ENCODE measurements at regions not wholly inside any gene's neighbourhood (a gene's known extent, or its start where the extent isn't known, plus 50 kb on each side); places are given as distances from the start of the nearest gene placed in this dataset.
"Not testable (repeated sequence)": the region's sequence is repeated elsewhere in the genome, so short reads cannot be mapped to it uniquely, and the experiment has no call there.

GRCh38 chr9:63333083-63333482 is 1951.9 kb downstream of the FOXD4L5 start:
- H3K4me1 ChIP-seq (ENCODE audit: control insufficient read depth in 1 of 2, extremely low read depth in 1 of 2, insufficient read depth in 2 of 2, low read length in 2 of 2); ATAC-seq (replicated peaks in 1 of 4); H3K36me3 Mint-ChIP-seq; POLR2A ChIA-PET; CTCF ChIA-PET; DNase-seq; H3K27me3 Mint-ChIP-seq; H3K27me3 ChIP-seq (replicated peaks in 1 of 2; ENCODE audit: control insufficient read depth in 2 of 2, extremely low read depth in 1 of 2, insufficient read depth in 2 of 2, low read length in 1 of 2); H3K9me3 ChIP-seq; H3K27ac ChIP-seq (ENCODE audit: low read length); H3K4me3 Mint-ChIP-seq; H3K27ac Mint-ChIP-seq; H3K4me1 Mint-ChIP-seq; H3K4me3 ChIP-seq (ENCODE audit: control insufficient read depth in 1 of 2, extremely low read depth in 1 of 2, low read length in 1 of 2); H3K9me3 Mint-ChIP-seq; H3K36me3 ChIP-seq (ENCODE audit: control insufficient read depth in 2 of 2, extremely low read depth in 1 of 2, insufficient read depth in 1 of 2, low read length in 1 of 2): not testable (repeated sequence)
- no CpG with 5 or more reads among the region's 3 CpGs for WGBS (ENCODE audit: insufficient coverage)

GRCh38 chr9:63328313-63328712 is 1956.7 kb downstream of the FOXD4L5 start:
- H3K9me3 Mint-ChIP-seq; H3K4me3 ChIP-seq (ENCODE audit: control insufficient read depth in 1 of 2, extremely low read depth in 1 of 2, low read length in 1 of 2); H3K4me1 Mint-ChIP-seq; H3K36me3 Mint-ChIP-seq; H3K27me3 ChIP-seq (replicated peaks in 1 of 2; ENCODE audit: control insufficient read depth in 2 of 2, extremely low read depth in 1 of 2, insufficient read depth in 2 of 2, low read length in 1 of 2); CTCF ChIA-PET; H3K4me1 ChIP-seq (ENCODE audit: control insufficient read depth in 1 of 2, extremely low read depth in 1 of 2, insufficient read depth in 2 of 2, low read length in 2 of 2); H3K27ac ChIP-seq (ENCODE audit: low read length); ATAC-seq (replicated peaks in 1 of 4); H3K4me3 Mint-ChIP-seq; H3K9me3 ChIP-seq; H3K36me3 ChIP-seq (ENCODE audit: control insufficient read depth in 2 of 2, extremely low read depth in 1 of 2, insufficient read depth in 1 of 2, low read length in 1 of 2); POLR2A ChIA-PET; H3K27ac Mint-ChIP-seq; H3K27me3 Mint-ChIP-seq; DNase-seq: not testable (repeated sequence)
- no CpG with 5 or more reads among the region's 6 CpGs for WGBS (ENCODE audit: insufficient coverage)

- CTCF ChIA-PET = not testable (repeated sequence)
Observed at GRCh38 chr9:63327211-63327610, 1957.8 kb downstream of the FOXD4L5 start.

GRCh38 chr9:63326665-63327064 is 1958.3 kb downstream of the FOXD4L5 start:
- H3K9me3 ChIP-seq; POLR2A ChIA-PET; H3K36me3 ChIP-seq (ENCODE audit: control insufficient read depth in 2 of 2, extremely low read depth in 1 of 2, insufficient read depth in 1 of 2, low read length in 1 of 2); H3K9me3 Mint-ChIP-seq; H3K4me1 Mint-ChIP-seq; H3K27ac Mint-ChIP-seq; H3K4me1 ChIP-seq (ENCODE audit: control insufficient read depth in 1 of 2, extremely low read depth in 1 of 2, insufficient read depth in 2 of 2, low read length in 2 of 2); H3K27me3 Mint-ChIP-seq; CTCF ChIA-PET; H3K4me3 ChIP-seq (ENCODE audit: control insufficient read depth in 1 of 2, extremely low read depth in 1 of 2, low read length in 1 of 2); DNase-seq; H3K36me3 Mint-ChIP-seq; H3K27ac ChIP-seq (ENCODE audit: low read length); H3K27me3 ChIP-seq (replicated peaks in 1 of 2; ENCODE audit: control insufficient read depth in 2 of 2, extremely low read depth in 1 of 2, insufficient read depth in 2 of 2, low read length in 1 of 2); ATAC-seq (replicated peaks in 1 of 4); H3K4me3 Mint-ChIP-seq: not testable (repeated sequence)
- no CpG with 5 or more reads among the region's 9 CpGs for WGBS (ENCODE audit: insufficient coverage)

More at GRCh38 chr9:63327211-63327610, 1957.8 kb downstream of the FOXD4L5 start:
- H3K4me1 ChIP-seq (ENCODE audit: control insufficient read depth in 1 of 2, extremely low read depth in 1 of 2, insufficient read depth in 2 of 2, low read length in 2 of 2); H3K36me3 ChIP-seq (ENCODE audit: control insufficient read depth in 2 of 2, extremely low read depth in 1 of 2, insufficient read depth in 1 of 2, low read length in 1 of 2); H3K27me3 ChIP-seq (replicated peaks in 1 of 2; ENCODE audit: control insufficient read depth in 2 of 2, extremely low read depth in 1 of 2, insufficient read depth in 2 of 2, low read length in 1 of 2); H3K36me3 Mint-ChIP-seq; ATAC-seq (replicated peaks in 1 of 4); H3K4me3 Mint-ChIP-seq; POLR2A ChIA-PET; DNase-seq; H3K27ac Mint-ChIP-seq; H3K9me3 Mint-ChIP-seq; H3K27me3 Mint-ChIP-seq; H3K9me3 ChIP-seq; H3K27ac ChIP-seq (ENCODE audit: low read length); H3K4me3 ChIP-seq (ENCODE audit: control insufficient read depth in 1 of 2, extremely low read depth in 1 of 2, low read length in 1 of 2); H3K4me1 Mint-ChIP-seq: not testable (repeated sequence)
- WGBS (ENCODE audit: insufficient coverage) = 100% methylated on average over 2 of the region's 3 CpGs

DNA sequence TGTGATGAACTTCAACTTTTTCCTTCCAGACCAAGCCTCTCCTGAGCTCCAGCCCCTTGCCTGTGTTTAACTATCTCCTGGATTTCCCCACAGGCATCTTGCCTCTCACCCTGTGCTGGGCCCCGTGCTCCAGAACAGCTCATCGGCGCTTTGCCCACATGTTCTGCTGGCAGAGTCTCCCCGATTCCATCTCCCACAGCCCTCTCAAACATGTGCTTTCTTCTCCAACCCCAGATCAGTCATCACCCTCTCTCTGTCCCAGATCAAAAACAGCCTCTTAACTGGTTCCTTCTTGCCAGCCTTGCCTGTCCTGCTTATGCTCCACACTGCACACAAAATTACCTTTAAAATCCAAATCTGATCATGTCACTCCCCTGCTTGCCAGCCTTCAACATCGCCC is 1959.3 kb downstream of the FOXD4L5 start:
- POLR2A ChIA-PET; H3K9me3 Mint-ChIP-seq; H3K9me3 ChIP-seq; H3K27me3 ChIP-seq (replicated peaks in 1 of 2; ENCODE audit: control insufficient read depth in 2 of 2, extremely low read depth in 1 of 2, insufficient read depth in 2 of 2, low read length in 1 of 2); H3K27ac ChIP-seq (ENCODE audit: low read length); H3K4me3 Mint-ChIP-seq; H3K4me1 ChIP-seq (ENCODE audit: control insufficient read depth in 1 of 2, extremely low read depth in 1 of 2, insufficient read depth in 2 of 2, low read length in 2 of 2); DNase-seq; H3K36me3 ChIP-seq (ENCODE audit: control insufficient read depth in 2 of 2, extremely low read depth in 1 of 2, insufficient read depth in 1 of 2, low read length in 1 of 2); CTCF ChIA-PET; H3K36me3 Mint-ChIP-seq; H3K27ac Mint-ChIP-seq; ATAC-seq (replicated peaks in 1 of 4); H3K4me1 Mint-ChIP-seq; H3K27me3 Mint-ChIP-seq; H3K4me3 ChIP-seq (ENCODE audit: control insufficient read depth in 1 of 2, extremely low read depth in 1 of 2, low read length in 1 of 2): not testable (repeated sequence)
- WGBS (ENCODE audit: insufficient coverage) = 80% methylated on average over 5 of the region's 5 CpGs

- H3K9me3 ChIP-seq; H3K27me3 ChIP-seq (replicated peaks in 1 of 2; ENCODE audit: control insufficient read depth in 2 of 2, extremely low read depth in 1 of 2, insufficient read depth in 2 of 2, low read length in 1 of 2); H3K36me3 ChIP-seq (ENCODE audit: control insufficient read depth in 2 of 2, extremely low read depth in 1 of 2, insufficient read depth in 1 of 2, low read length in 1 of 2); H3K9me3 Mint-ChIP-seq; H3K4me1 Mint-ChIP-seq; H3K4me3 ChIP-seq (ENCODE audit: control insufficient read depth in 1 of 2, extremely low read depth in 1 of 2, low read length in 1 of 2); ATAC-seq (replicated peaks in 1 of 4); H3K4me1 ChIP-seq (ENCODE audit: control insufficient read depth in 1 of 2, extremely low read depth in 1 of 2, insufficient read depth in 2 of 2, low read length in 2 of 2); CTCF ChIA-PET; H3K4me3 Mint-ChIP-seq; H3K36me3 Mint-ChIP-seq; H3K27ac Mint-ChIP-seq; H3K27me3 Mint-ChIP-seq; POLR2A ChIA-PET; DNase-seq; H3K27ac ChIP-seq (ENCODE audit: low read length): not testable (repeated sequence)
- no CpG with 5 or more reads among the region's 11 CpGs for WGBS (ENCODE audit: insufficient coverage)
Observed at GRCh38 chr9:63318093-63318492, 1966.9 kb downstream of the FOXD4L5 start.

DNA sequence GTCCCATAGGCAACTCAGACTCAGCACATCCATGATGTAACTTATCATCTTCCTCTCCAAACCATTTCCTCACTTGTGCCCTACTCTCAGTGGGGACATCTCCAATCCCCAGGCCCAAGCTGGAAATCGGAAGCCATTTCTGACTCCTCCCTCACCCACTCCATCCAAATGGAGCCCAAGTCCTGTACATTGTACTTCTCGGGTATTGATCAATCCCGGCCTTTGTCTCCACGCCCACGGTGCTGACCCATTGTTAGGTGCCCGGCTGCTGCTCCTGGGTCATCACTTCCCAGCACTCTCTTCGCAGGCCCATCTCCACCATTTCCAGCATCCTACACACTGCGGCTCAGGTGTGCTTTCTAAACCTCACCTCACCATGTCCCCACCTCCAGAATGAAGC is 1969.6 kb downstream of the FOXD4L5 start:
- H3K4me3 Mint-ChIP-seq; H3K27ac Mint-ChIP-seq; DNase-seq; H3K27me3 ChIP-seq (replicated peaks in 1 of 2; ENCODE audit: control insufficient read depth in 2 of 2, extremely low read depth in 1 of 2, insufficient read depth in 2 of 2, low read length in 1 of 2); POLR2A ChIA-PET; H3K4me1 Mint-ChIP-seq; H3K27me3 Mint-ChIP-seq; H3K9me3 ChIP-seq; H3K4me1 ChIP-seq (ENCODE audit: control insufficient read depth in 1 of 2, extremely low read depth in 1 of 2, insufficient read depth in 2 of 2, low read length in 2 of 2); ATAC-seq (replicated peaks in 1 of 4); H3K27ac ChIP-seq (ENCODE audit: low read length); H3K36me3 ChIP-seq (ENCODE audit: control insufficient read depth in 2 of 2, extremely low read depth in 1 of 2, insufficient read depth in 1 of 2, low read length in 1 of 2); H3K9me3 Mint-ChIP-seq; H3K36me3 Mint-ChIP-seq; CTCF ChIA-PET; H3K4me3 ChIP-seq (ENCODE audit: control insufficient read depth in 1 of 2, extremely low read depth in 1 of 2, low read length in 1 of 2): not testable (repeated sequence)
- WGBS (ENCODE audit: insufficient coverage) = 94% methylated on average over 3 of the region's 8 CpGs

Data from T-cell (primary cell).